Heart left ventricle (tissue), 13 donors: ENCODE measurements at regions not wholly inside any gene's neighbourhood (a gene's known extent, or its start where the extent isn't known, plus 50 kb on each side); places are given as distances from the start of the nearest gene placed in this dataset.

Experiments
- POLR2A ChIP-seq, 2 donors: fragments of 450-650 bp; IDR thresholded peaks; one replicate each; pipeline ENCODE4 v1.6.1; 2017; ENCODE audit warnings: antibody characterized with exemption in 2 of 2, mild to moderate bottlenecking in 2 of 2, moderate library complexity in 2 of 2
- TF ChIP-seq, protein P1 (sequence below), 12 donors: fragments of 200-600 bp; sonication (generic) in 4 of 12; IDR thresholded peaks; one replicate each; pipeline versions ENCODE4 v1.5.0 to v1.8.0; 2018 to 2022; ENCODE audit warnings: antibody characterized with exemption in 12 of 12, mild to moderate bottlenecking in 5 of 12
- donor health status: ischemic (EF 13 %, LVEDD 7.1; RV severe dilation, severe dysfunction).
- donor health status: DM: no; HTN: yes; CAD: no.
- donor health status: DM: no; HTN: no; CAD: no.
- donor health status: ischemic (EF 25% LVEDD 6.9; RV normal size, moderate dysfunction).
- donor health status: ischemic (EF 25% LVEDD 5.7; RV mildly dilated, moderate dysfunction).
- donor health status: ischemic (EF 35%, LVEDD 5.7; RV mildly dilated, moderate dysfunction).
- donor health status: nonischemic (EF 11% LVEDD 7.7; RV severe dilation, severe dysfunction).
- donor health status: DM: yes; HTN: yes; CAD: no.
- donor health status: PGD.
- donor health status: ischemic (EF 29% LVEDD 5.4; RV normal size, mild dysfunction).
- donor health status: nonischemic (EF 23%, LVEDD 6.1; RV moderate dilation, normal function).

DNA sequence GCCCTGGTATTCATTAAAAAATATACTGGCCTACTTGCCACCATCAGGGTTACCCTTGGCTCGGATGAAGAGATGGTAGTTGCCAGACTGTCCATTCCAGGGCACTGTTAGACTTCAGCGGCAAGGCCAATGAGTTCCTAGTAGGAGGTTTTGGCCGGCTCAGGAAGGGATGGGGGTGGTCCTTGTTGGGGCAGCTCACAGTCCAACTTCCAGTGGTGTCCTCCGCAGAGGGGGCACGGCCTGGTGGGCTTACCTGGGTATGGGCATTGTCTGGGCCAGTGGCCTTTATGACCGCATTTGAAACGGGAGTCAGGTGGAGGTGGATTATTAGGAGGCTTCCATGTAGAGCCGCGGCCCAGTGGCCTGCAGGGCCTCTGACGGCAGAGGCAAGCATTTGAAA lies 139.1 kb upstream of the ETV3 start:
- TF ChIP-seq, protein P1, sequence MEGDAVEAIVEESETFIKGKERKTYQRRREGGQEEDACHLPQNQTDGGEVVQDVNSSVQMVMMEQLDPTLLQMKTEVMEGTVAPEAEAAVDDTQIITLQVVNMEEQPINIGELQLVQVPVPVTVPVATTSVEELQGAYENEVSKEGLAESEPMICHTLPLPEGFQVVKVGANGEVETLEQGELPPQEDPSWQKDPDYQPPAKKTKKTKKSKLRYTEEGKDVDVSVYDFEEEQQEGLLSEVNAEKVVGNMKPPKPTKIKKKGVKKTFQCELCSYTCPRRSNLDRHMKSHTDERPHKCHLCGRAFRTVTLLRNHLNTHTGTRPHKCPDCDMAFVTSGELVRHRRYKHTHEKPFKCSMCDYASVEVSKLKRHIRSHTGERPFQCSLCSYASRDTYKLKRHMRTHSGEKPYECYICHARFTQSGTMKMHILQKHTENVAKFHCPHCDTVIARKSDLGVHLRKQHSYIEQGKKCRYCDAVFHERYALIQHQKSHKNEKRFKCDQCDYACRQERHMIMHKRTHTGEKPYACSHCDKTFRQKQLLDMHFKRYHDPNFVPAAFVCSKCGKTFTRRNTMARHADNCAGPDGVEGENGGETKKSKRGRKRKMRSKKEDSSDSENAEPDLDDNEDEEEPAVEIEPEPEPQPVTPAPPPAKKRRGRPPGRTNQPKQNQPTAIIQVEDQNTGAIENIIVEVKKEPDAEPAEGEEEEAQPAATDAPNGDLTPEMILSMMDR (IDR thresholded peaks at IDR 0.05) = no peak
- TF ChIP-seq POLR2A (IDR thresholded peaks at IDR 0.05) = no peak
